SIG-M5 treated with dmso at 0.1 percent for 504 hours (cell line): ENCODE measurements at regions not wholly inside any gene's neighbourhood (a gene's known extent, or its start where the extent isn't known, plus 50 kb on each side); places are given as distances from the start of the nearest gene placed in this dataset.
A peak's percentile ranks its signal among the peaks of the same experiment; 100 is the strongest.
"Not testable (repeated sequence)": the region's sequence is repeated elsewhere in the genome, so short reads cannot be mapped to it uniquely, and the experiment has no call there.

Experiments used
- DNase-seq: peaks from one replicate; lab custom pipeline; 2025; ENCODE audit not compliant: unreplicated experiment; lab: John Stamatoyannopoulos, UW

DNA sequence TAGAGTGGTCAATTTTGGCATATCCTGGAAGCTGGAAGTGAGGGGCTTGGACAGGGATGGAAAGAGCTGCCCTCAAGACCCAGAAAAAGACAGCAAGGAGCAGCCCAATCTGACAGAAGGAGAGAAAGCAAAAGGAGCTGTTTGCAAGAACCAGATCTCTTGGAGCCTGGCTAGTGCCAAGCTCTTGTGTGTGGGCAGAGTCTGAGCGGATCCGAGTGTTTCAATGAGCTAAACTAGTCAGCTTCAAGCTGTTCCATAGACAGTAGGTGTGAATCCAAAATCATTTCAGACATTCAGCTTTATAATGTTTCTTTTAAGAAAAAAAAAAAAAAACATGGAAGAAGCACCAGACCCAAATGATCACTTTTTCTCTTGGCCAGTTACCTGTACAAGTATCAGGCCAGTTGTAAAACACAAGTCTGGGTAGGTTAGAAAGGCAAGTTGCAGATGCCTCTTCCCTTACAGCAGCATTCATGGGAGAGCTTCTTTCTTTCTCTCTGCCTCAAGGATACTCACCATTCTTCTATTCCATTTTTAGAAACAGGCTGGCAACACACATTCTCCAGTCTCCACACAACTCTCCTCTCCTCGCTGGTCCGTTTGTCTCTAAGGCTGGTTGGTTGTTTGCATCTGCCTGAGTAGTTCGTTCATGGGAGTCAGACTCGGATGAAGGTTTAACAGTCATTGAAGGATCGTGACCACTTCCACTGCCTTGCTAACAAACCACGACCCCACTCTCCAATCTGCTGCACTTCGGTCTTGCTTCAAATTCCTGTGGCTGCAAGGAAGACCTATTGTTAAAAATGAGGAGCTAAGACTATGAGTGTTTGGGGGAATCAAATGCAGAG lies 105.2 kb upstream of the GATB start:
- DNase-seq, result no peak

DNA sequence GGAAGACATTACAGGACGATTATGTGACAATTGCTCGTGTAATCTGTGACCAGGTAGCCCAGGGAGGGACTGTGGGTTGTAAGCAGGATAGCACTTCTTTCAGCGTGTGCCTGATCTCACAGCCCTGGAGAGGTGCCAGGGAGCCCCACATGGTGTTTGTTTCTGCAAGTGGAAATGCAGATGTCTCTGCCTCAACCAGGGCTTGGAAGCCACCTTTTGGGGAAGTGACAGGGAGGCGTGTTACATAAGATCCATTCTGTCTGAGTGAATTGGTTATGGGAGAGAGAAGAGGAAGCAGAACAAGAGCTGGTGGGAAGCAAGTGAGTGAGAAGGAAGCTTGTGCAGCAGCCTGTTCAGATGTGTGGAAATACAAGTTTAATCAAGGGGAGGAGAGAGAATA lies 104.5 kb upstream of the GATB start:
- DNase-seq, result peak; percentile 98

DNA sequence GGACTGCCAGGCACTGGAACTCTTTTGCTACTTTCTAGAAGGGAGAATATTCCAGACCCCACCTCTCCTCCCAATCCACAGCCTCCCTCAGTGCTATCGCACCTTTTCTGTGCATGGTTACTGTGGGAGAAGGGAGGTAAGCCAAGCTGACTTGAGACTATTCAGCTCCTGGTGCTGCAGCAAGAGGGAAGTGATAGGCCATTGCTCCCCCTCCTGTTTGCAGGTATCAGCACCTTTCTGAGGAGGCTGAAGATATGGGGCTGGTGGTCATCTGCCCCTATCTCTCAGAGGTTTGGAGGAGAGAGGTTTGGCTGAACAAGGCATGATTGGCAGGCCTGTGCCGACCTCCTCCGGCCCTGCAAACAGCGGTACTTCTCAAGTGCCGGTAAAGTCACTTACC lies 103.3 kb upstream of the GATB start:
- DNase-seq, result no peak

DNA sequence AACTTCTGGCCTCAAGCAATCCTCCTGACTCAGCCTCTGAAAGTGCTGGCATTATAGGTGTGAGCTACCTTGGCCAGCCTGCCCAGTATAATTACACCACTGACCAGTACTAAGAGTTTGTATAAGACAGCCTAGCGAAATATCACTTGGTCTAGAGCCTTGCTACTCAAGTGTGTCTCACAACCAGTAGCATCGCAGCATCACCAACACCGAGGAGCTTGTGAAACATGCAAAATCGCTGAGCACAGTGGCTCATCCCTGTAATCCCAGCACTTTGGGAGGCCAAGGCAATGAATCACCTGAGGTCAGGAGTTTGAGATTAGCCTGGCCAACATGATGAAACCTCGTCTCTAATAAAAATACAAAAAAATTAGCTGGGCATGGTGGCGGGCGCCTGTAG lies 102.0 kb upstream of the GATB start:
- no peak for DNase-seq

DNA sequence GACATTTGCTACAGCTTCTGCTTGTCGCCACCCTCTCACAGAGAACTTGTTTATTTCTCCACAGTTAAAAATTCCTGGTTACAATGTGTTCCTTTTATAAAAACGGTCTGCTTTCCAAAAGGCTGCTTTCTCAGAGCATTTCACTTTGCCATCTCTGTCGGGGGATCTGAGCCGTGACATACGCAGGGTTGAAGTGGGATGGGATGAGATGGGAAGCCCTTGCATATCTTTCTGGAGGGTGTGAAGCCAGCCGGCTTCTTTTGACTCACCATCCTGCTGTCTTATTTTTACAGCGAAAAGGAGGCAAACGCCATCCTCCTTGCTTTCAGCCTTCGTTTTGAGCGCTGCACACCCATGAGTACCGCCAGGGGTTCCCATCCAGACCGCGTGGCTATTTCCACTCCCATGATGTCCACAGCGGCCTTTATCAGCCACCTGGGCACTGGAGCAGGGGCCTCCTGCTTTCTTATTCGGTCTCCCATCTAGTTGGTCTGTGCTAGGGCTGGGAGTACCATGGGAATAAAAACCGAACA lies 99.8 kb upstream of the GATB start:
- no peak for DNase-seq

DNA sequence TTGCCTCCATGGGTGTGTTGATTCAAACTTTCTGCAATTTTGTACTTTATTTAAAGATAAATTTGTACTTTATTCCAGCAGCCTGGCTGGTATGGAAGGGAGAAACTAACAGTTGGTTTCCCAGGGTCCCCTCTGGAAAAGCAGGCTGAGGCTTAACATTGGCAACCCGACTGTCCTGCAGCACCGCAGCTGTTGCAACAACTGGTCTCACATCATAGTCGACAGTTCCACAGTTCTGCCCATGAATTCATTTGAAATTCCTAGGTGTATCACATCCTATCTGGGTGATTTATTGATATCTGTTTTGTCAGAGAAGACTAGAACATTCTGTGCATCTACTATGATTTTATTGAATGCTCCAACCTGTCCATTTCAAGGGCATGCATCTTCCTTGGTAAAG lies 98.8 kb upstream of the GATB start:
- DNase-seq, result no peak

DNA sequence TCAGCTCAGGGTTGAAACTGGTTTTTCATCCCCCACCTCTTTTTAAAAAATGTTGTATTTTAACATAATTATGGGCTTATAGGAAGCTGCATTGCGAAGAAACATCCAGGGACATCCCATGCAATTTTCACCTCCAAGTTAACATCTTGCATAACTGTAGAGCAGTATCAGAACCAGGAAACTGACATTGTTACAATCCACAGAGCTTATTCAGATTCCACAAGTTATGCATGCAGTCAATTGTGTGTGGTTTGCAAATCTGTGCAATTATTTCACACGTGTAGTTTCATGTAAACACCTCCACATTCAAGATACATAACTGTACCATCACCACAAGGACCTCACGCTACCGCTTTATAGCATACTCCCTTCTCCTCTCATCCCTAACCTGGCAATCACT lies 97.5 kb upstream of the GATB start:
- no peak for DNase-seq

DNA sequence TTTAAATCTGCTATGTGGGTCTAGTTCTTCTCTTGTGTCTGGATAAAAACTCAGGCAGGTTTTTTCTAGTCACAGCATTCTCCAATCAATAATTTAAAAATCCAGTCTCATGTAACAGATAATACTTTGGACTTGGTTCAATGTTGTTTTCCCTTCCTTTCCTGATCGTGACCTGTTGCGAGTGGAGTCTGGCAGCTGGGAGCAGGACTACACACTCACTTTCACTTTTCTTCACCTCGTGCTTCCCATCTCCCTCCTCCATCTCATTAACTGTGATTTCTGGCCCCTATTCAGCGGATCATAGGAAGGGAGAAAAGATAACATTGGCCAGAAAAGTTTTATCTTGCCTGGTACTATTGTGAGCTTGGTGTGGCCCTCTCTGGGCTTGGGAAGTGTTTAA lies 96.6 kb upstream of the GATB start:
- no peak for DNase-seq

DNA sequence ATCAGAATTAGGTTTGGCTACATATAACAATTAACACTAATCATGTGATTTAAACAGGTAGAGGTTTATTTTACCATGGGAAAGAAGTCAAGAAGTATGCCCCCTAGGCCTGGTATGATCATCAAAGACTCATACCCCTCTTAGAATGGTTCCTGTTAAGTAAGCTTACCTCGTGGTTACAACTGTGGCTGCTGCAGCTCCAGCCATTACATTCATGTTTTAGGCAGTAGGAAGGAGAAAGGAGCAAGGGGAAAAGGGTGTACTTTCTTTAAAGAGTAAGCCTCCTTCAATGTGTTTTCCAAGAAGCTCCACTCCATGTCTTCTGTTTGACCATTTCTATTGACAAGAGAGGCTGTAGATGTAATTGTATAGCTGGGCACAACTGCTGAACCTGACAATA lies 94.9 kb upstream of the GATB start:
- no peak for DNase-seq

DNA sequence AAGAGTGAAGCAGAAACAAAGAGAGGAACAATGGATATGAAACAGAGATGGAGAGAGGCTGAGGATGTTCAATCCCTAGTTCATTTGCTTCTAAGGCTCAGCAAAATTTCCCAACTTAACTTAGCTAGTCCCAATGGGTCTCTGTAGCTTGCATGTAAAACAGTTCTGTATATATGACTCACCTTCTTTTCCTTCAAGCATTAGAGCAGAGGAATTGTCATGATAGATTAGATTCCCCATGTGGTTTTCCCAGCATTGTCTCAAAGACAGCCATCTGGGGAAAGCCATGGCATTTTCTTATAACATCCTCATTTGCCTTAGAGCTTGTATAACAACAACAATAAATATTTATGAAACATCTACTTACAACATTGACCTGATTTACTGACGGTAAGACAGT lies 93.9 kb upstream of the GATB start:
- DNase-seq, result no peak

DNA sequence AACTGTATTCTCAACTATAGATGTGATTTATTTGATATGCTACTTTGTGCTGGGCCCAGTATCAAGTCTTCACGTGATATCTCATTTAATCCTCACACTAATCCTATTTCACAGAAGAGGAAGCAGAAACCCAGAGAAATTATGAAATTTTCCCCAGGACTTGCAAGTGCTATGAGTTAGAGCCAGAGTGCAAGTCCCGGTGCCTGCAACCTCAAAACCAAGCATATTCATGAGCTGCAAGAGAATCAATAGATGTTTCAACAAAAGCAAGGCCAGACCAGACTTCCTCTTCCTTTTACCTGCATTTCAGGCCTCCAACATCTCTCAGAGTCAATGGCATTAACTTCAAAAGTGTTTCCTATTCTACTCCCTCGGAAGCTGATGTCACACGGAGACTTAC lies 92.2 kb upstream of the GATB start:
- peak; percentile 62 for DNase-seq

DNA sequence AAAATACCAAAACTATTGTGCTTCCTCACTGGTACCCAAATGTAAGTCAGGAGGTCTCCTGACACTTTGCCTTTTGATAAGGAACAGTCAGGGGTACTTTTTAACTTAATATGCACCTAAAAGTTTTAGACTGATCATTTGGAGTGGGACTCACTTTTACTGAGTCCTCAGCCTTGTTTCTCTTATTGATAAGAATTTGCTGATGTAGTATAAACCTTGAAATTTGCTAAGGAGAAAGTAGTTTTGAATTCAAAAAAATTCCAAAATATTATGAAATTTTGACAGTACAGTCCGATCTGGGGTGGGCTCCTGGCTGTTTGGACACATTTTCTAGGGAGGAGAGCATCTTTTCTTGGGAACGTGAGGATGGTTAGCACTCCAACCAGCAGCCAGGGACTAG lies 91.4 kb upstream of the GATB start:
- no peak for DNase-seq

DNA sequence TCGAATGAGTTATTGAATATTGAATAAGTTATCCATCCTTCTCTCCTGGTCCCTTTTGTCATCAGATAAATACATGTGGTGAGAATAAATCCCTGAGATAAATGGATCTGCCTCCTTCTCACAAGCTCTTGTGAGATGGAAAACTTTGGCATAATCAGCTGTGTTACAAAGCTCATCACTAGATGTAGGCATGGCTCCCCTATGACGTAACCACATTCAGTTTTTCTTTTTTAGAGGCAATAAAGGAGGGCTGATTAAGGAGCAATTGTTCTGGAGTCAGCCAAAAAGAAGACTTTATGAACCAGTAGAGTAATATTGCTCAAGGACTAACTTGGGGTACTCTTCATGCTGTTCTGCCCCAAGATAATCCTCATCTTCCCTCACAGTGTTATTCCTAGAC lies 90.5 kb upstream of the GATB start:
- DNase-seq, result no peak

DNA sequence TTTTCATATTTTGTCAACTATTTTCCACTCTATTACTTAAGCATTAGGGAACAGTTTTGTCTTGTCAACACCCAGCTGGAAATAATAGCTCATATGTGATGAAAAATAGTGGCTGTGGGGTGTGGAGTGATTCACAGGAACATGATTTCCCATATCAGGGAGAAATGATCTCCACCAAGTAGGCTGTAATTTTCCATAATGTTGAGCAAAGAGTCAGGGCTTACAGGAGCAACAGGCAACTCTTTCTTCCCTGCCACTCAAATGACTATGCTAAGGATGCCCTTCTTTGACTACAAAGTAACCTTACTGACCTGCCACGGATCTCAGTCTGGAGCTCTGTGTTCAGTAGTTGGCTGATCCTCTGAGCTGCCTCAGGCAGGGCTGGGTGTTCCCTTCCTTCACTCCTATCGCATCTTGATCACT lies 90.0 kb upstream of the GATB start:
- no peak for DNase-seq

DNA sequence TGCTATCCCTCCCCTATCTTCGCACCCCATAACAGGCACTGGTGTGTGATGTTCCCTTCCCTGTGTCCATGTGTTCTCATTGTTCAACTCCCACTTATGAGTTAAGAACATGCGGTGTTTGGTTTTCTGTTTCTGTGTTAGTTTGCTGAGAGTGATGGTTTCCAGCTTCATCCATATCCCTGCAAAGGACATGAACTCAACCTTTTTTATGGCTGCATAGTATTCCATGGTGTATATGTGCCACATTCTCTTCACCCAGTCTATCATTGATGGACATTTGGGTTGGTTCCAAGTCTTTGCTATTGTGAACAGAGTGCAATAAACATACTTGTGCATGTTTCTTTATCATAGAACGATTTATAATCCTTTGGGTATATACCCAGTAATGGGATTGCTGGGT lies 84.7 kb upstream of the GATB start:
- not testable (repeated sequence) for DNase-seq

DNA sequence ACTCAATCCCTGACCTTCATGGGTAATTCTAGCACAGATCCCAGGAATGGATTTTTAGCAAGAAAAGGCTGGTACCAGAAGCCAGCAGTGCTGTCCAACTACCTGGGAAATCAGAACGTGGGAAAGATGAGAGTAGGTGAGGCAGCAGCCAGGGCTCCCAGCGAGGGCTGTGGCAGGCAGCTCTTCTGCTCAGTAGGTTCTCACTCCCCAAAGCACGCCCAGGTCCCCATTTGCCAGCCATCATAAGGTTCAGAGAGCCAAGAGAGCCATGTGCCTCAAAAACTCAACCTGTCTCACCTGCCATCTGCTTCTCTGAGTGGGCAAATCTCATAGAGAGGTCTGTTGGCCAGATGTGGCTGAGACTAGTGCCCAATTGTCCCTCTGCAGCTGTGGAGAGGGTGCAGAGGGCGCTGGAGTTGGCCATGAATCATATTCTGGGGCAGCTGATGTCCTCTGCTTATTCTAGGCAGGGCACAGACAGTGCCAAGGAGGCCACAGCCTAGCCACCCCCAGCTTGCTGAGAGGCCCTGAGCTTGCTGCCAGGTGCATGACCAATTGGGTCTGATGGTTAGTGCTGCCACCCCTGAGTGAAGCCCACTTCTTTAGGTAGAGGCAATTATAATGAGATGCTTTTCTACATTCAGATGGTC lies 81.7 kb upstream of the GATB start:
- no peak for DNase-seq

DNA sequence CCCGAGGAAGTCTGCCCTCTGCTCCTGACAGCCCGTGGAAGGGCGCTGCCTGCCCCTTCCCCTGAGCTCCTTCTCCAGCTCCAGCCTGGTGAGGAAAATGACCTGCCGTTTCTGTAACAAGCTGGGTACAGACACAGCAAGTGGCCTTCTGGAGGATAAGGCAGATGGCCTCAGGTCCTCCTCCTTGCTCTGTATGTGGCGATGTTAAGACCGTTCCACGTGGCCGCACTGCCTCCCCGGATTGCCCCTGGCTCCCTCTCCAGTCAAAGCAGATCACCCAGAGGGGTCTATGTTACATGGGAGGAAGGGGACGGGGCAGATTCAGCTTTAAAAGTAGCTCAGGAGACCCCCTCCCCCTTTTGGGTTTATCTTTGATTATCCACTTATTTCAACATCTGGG lies 80.3 kb upstream of the GATB start:
- no peak for DNase-seq

DNA sequence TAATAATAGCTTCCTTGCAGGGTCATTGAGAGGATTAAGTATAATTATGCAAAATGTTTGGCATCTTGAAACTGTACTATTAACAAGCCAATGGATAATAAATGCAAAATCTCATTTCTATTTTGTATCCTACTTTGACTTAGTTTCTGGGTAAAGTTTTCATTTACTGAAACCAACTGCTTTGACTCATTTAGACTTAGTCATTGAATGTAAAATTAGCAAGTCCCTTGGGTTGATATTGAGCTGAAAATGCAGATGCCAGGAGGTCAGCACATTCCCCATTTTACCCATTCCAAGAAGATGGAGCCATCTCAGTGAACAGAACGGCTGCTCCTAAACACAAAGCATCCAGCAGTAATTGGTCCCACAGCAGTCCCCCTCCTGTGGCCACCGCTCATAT lies 74.7 kb upstream of the GATB start:
- no peak for DNase-seq

DNA sequence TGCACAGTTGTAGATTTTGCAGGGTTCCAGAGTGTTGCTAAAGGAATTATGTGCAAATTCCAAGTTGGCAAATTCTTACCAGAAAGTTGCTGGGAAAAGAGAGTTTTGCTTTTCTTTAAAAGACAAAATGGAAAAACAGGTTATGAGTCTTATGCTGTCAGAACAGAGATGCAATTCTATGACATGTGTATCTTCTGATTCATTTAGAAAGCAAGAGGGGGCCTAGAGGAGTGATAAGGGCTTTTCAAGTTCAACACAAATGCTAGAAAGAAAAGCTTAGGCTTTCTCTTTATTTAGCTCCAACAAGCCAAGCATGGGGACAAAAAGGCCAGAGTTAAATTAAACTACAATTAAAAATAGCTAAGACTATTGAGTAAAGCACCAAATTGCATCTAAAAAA lies 72.4 kb upstream of the GATB start:
- DNase-seq, result no peak

DNA sequence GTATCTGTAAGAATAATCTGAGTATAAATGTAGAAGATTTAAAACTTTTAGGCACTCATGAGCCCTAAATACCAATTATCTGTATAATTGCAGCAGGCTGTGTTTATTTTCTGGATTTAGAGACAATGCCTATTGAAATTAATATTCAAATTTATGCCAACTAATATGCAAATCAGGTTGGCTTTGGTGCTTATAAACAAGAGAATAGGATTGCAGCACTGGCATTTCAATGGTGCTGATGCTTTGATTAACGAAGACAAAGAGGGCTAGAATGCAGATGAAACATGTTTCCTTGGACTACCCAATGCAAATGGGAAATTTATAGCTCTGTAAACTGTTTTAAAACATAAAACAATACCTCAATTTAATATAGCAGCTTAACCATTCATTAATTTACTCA lies 70.7 kb upstream of the GATB start:
- DNase-seq, result no peak

DNA sequence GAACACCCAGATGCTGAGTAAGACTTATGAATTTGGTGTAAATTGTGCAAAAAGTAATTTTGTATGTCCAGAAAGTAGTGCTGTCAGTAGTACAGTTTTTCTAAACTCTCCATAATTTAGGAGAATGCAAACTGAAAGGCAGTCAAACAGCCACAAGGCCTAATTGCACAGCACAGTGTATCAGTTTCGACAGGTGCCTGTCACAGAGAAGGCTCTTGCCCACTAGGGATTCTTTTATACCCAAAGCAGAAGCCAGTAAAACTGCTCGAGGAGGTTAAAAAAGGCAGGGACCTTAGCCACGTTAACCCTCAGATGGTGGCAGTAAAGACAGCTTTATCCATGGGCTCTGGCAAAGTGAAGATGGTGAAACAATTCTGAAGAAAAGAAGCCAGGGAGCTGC lies 69.4 kb upstream of the GATB start:
- no peak for DNase-seq

DNA sequence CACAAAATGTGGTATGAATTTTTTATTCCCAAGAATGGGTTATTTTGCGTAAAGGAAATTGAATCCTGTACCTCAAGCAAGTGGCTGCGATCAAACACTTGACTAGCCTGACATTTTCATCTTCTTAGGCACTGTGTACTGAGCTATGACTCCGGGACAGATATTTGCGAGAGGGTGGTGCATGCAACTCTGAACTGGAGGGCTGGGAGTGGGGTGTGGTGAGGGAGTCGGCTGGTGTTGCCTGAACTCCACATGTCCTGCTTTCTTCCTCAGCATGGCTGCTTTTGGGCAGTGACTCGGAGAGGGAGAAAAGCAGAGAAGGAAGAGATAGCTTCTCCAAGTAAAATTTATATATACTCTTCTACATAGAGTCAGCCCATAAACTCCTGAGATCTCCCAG lies 68.5 kb upstream of the GATB start:
- DNase-seq, result no peak

DNA sequence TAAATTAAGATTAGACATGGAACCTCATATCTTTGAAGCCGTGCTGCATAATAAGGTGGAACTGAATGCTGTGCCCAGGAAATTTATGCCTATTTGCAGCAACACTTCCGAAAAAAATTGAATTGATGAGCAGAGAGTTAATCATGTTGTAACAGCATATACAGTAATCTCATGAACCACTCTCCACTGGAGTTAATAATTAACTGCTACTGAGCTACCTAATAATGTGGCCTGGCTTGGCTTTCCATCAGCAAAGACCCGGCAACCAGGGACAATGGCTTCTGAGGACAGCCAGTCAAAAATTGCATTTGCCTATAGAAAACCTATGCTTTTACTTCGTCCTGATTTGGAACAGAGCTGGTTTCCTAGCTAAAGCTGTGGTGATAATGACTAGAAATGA lies 63.8 kb upstream of the GATB start:
- DNase-seq, result no peak
